ENCODE measurements at regions not wholly inside any gene's neighbourhood (a gene's known extent, or its start where the extent isn't known, plus 50 kb on each side); places are given as distances from the start of the nearest gene placed in this dataset.

DNA sequence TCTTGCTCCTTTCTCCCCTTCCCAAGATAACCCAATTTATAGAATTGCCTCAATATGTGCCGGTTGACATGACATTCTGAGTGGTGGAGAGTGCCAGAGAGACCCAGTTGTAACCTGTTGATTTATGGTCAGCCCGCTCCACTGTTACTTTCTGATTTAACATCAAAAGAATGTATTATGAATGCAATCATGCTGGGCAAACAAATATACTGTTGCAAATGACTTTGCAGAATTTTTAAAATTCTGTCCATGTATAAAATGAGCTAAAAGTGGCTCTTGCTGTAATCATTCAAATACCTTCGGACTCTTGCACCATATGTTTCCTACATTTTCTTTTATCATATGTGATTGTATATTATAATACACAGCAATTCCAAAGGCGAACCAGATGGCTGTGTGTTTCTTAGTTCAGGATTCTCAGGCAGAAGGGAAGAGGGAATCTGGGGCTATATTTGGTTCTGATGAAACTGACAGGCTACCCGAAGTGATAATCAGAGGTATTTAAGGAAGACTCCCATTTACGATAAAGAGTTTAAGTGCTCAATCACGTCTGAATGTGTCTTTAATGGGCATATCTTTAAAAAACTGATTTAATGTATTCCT lies 131.7 kb downstream of the CLCN4 start:
- no peak for DNase-seq

DNA sequence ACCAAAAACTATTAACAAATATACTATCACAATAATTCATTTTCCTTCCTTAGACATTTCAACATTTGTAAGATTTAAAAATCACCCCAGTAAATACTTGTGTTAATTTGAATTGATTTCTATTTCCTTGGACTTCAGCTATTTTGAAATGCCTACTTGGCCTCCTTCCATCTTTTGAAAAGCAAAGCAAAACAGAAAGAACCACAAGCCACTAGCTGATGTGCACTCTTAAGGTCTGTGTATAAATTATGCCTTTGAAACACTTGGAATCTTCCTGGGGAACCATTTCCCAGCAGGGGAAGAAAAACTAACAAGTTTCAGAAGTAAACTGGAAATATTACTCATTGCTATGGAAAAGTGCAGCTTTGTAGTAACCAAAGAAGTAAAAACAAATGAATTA lies 139.8 kb downstream of the CLCN4 start:
- no peak for DNase-seq

DNA sequence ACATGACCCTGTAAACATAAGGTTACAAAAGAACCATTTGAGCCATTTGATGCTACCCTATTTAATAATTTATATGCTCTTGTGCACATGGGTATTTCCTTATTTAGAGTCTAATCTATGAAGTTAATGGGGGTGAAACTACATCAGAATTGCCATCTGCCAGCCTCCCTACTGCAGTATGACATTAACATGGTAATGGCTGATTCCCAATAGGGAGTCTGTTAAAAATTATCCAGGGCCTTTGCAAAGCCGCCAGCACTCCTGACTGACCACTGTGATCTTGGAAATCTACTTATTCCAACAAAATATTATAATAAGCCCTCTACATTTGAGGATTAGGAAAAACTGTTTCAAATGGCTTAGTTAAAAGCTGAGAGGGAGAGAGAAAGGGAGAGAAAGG lies 153.7 kb downstream of the CLCN4 start:
- DNase-seq, result no peak

GRCh38 chrX:10314530-10315104 lies 157.8 kb downstream of the CLCN4 start:
- DNase-seq, result no peak

GRCh38 chrX:10325611-10326010 lies 168.8 kb downstream of the CLCN4 start:
- no peak for DNase-seq

- peak in 3 of 56 donors; percentile 0 to 4 (median 0) for DNase-seq
Observed at GRCh38 chrX:10326578-10326977, 169.8 kb downstream of the CLCN4 start.

DNA sequence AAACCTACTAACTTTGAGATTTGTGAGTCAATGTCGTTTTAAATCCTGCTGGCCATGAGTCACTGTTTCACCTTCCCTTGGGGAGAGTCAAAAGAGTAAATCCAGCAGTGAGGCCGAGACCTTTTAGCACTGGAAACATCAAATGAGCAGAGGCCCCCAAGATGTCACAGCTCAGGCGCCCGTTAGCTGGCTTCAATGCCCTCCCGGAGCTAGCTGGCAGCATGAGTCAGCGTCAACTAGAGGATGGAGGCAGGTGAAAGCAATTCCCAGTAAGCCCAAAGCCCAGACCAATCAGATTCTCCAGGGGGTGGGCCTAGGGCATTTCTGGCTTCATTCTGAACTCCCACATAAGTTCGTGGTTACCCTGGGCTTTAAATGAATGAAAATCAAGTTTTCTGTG lies 170.9 kb downstream of the CLCN4 start:
- no peak for DNase-seq

DNA sequence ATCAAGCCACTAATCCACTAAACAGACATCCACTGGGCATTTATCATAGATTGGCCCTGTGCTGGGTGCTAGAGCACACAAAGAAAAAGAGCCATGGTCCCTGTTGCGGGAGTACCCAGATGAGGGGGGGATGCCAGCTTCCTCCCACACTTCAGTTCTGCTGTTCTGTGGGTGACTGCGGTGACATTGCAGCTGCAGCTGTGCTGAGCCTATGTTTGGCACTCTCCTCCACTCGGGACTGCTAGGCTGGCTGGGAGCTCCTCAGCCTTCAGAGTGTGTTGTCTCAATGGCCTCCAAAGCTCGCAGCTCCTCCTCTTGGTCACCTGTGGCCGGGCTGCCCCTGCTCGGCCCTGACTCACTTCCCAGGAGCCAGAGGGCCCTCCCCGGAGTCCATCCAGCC lies 173.2 kb downstream of the CLCN4 start:
- DNase-seq, result no peak

- DNase-seq, result no peak
Observed at GRCh38 chrX:10341309-10341708, 184.5 kb downstream of the CLCN4 start.

- DNase-seq, result no peak
Observed at GRCh38 chrX:10350221-10350620, 193.4 kb downstream of the CLCN4 start.

DNA sequence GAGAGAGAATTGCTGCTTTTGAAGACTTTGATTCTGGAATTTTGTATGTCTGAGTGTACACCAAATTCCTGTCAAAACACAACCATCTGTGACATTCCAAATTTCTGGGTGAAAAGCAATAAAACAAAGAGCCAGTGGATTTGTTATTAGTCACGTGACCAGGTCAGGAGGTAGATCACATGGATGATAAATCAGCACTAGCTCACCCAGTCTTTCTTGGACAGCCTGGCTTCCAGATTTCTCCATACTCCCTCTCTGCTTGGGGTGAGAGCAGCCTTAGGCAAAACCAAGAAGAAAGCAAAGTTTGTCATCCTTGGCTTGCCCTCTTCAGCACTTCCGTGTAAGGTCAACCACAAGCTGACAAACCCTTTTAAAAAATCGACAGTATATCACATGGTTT lies 194.2 kb downstream of the CLCN4 start:
- DNase-seq, result no peak

GRCh38 chrX:10352536-10352935 lies 195.8 kb downstream of the CLCN4 start:
- DNase-seq, result no peak

DNA sequence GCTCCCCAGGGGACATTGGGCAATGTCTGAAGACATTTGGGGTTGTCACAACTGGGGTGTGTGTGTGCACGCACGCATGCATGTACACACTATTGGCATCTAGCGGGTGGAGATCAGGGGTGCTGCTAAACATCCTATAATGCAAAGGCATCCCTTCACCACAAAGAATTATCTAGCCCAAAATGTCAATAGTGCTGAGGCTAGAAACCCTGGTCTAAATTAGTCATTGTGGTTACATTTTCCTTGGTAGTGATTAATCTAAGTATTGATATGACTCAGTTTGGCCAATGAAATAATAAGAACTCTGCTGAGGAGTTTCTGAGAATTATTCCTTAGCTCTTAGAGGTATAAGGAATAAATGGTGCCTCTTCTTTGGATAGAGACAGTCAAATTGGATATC lies 200.2 kb downstream of the CLCN4 start:
- DNase-seq, result no peak

DNA sequence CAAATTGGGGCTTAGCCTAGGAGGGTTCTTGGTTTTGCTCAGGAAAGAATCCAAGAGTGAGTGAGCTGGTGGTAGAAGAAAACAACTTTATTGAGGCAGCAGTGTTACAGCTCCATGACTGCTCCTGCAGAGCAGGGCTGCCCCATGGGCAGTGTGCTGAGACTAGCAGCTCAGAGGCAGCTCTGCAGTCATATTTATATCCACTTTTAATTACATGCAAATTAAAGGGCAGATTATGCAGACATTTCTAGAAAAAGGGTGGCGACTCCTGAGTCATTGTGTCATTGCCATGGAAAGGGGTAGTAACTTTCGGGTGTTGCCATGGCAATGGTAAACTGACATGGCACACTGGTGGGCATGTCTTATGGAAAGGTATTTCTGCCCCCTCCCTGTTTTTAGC lies 202.2 kb downstream of the CLCN4 start:
- no peak for DNase-seq

- peak in 17 of 56 donors; percentile 0 to 4 (median 1) for DNase-seq
Observed at GRCh38 chrX:10360116-10360515, 203.3 kb downstream of the CLCN4 start.

DNA sequence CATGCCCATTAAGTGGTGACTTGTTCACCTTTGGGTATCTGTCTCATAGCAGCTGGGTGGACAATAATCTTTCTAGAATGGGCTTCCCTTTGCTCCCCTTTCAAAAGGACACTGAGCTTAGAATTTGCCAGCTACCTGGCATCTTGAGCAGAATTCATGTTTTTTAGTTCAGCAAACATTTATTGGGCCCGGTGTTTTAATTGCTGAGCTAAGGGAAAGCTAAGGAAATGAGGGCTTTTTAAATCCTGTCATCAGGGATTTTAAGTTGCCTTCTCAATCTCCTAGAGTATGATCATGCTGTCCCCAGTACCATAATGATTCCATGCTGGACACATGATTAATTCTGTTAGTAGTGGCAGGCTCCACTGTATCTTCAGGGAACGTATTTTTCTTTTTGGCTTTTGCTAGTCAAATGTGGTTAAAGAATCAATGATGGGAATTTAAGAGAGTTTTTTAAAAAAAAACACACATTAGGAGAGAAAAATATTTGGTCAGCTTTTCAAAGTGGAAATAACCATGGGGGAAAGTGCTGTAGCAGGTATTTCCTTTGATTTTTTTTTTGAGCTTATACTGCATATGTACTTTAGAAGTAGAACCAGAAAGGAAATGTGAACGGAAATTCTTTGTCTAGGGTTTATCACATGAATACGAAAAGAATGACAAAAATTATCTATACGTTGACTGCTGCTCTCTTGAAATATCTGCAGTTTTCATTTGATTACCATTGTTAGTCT lies 208.9 kb downstream of the CLCN4 start:
- DNase-seq, result no peak

GRCh38 chrX:10367406-10367805 lies 210.6 kb downstream of the CLCN4 start:
- no peak for DNase-seq

DNA sequence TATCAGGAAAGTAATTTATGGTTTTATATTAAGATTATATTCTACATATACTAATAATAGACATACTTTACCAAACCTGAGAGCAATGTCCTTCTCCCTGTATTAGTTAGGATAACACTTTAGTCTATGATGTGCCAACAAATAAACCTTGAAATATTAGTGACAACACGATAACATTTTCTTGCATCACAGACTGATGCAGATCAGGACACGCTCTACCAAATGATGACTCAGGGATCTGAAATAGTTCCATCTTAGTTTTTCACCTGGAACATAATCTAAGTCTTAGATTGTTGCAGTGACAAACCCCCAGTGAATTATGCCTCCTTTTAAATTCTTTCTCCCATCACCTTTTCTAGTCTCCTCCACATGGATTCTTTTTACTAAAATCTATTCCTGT lies 214.2 kb downstream of the CLCN4 start:
- no peak for DNase-seq

DNA sequence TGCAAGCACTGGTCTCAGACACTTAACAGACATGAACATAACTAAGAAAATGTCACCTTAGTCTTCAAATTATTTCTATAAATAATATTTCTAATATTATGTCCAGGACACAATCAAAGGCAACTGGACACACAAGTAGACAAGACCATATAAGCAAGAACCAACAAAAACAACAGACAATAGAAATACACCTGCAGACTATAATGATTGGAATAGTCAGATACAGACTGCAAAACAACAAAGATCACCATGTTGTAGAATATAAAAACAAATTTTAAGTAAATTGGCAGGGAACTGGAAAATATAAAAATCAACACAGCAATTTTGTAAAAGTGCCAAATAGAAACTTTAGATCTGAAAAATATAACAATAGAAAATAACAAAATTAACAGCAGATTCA lies 220.7 kb downstream of the CLCN4 start:
- DNase-seq, result no peak

GRCh38 chrX:10379878-10380277 lies 223.1 kb downstream of the CLCN4 start:
- DNase-seq, result no peak

DNA sequence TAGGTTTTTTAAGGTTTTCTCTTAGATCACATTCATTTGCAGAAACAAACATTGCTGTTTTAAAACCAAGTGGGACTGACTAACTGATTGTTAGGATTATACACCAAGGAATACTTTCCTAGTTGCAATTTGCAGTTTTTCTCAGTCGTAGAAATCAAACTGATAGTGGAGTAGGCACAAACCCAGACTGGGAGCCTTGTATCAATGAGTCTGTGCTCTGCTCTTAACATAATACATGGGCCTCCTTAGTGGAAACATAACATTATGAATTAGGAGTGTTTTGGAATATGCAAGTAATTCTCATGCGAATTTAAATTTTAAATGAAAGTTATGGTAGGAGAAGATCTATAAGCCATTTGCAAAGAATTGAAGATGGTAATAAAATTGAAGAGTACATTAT lies 223.5 kb downstream of the CLCN4 start:
- DNase-seq, result no peak

GRCh38 chrX:10381193-10381592 lies 224.4 kb downstream of the CLCN4 start:
- DNase-seq, result no peak

GRCh38 chrX:10387011-10387410 lies 230.2 kb downstream of the CLCN4 start:
- no peak for DNase-seq
